Limb (tissue), 2 donors: ENCODE measurements at regions not wholly inside any gene's neighbourhood (a gene's known extent, or its start where the extent isn't known, plus 50 kb on each side); places are given as distances from the start of the nearest gene placed in this dataset.
"Not testable (repeated sequence)": the region's sequence is repeated elsewhere in the genome, so short reads cannot be mapped to it uniquely, and the experiment has no call there.

Experiments used
- DNase-seq, 2 donors: peaks; one replicate each; pipeline ENCODE4 v3.0.0-alpha.2; 2016; ENCODE audit errors: extremely low spot score in 2 of 2

DNA sequence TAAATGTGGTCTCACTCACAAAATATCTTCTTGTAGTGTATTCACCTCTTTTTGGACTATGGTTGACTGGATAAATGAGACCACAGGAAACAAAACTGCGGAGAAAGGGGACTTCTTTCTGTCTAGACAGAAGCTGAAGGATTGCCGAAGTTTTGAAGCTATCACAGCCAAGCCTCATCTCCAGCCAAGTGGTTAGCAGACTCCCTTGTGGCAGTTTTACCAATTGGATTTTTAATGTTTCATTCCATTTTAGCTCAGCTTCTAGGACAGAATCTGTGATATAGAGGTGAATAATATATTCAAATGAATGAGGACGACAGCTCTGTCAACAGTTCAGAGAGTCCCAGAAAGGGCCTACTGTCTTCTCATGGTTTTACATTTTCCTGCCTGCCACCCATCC lies 215.7 kb upstream of the ZNF608 start:
- DNase-seq: no peak

DNA sequence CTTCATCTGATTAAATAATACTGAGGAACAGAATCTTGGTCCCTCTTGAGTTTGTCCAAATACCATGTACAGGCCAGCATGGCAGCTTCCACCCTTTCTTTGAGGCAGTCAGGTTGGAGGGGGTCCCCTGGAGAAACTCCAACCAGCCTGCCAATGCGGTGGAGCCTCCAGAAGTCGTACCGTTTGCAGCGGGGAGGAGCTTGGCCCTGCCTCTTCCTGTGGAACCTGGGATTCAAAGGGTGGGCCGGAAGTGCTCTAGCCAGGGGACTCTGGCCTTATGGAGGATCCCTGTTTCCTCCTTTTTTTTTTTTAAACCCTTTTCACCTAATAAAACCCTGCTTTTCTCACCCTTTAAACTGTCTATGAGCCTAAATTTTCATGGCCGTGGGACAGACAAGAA lies 216.3 kb upstream of the ZNF608 start:
- DNase-seq: no peak

DNA sequence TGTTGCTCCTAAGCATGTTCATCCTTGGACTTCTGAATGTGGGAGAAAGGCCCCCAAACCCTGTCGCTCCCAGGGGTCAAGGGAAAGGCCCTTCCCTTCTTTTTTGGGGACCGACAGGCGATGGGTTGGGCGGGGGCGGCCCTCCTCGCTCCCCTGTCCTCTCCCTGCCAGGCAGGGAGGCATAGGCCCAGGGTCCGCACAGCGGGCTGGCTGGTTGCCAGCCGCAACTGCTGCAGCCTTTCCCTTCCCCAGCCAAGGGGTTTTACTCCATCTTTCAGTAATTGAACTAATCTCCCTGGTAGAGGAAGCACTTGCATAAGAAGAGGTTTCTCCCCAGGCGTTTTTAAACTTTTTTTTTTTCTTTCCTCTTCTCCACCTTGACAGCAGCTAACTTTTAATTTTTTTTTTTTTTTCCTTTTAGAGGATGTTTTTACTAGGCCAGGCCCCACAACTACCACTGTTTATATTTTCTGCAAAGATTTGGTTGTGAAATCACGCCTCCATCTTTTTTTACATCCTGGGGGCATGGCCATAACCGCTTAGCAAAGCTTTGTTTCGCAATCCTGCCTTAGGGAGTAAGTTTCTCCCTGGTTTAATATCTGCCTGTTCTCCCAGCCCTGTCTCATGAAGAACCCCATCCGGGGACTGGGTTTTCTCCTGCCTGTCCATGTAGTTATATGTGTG lies 216.9 kb upstream of the ZNF608 start:
- DNase-seq: peak in 1 of 2 donors; percentile 37

DNA sequence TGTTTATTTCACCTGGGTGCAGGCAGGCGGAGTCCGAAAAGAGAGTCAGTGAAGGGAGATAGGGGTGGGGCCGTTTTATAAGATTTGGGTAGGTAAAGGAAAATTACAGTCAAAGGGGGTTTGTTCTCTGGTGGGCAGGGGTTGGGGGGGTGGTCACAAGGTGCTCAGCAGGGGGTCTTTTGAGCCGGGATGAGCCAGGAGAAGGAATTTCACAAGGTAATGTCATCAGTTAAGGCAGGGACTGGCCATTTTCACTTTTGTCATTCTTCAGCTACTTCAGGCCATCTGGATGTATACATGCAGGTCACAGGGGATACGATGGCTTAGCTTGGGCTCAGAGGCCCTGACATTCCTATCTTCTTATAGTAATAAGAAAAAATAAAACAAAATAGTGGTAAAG lies 220.3 kb upstream of the ZNF608 start:
- not testable (repeated sequence) for DNase-seq

DNA sequence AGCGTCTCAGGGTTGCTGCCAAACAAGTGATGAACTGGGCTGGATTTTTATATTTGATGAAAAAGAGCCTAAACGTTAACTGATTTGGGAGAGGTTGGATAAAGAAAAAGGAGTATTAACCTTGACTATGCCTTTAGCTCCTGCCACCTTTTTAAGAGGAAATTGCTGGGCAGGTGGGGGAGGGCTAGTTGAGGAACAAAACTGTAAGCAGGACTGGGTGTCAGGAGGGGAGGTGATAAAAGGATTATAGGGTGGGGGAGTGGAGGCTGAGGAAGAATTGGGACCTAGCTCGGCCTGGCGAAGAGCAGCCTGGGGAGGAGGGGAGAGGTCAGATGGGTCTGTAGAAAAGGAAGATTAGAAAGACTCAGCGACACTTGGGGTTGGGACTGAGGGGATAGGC lies 223.9 kb upstream of the ZNF608 start:
- not testable (repeated sequence) for DNase-seq

DNA sequence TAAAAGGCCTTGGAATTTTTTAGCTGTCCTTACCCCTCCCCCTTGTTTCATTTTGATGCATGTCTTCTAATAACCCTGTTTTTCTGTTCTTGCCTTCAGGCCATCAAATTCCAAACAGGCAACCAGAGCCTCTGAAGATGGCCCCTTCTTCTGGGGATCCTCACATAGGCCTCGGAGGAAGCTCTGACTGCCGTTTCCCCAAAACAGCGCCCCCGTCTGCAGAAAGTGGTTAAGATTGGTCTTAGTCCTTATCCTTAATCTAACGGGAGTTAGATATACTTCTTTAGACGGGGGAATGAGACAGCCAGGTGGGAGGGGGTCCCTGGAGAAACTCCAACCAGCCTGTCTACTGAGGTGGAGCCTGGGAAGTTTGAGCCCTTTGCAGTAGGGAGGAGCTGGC lies 226.3 kb upstream of the ZNF608 start:
- DNase-seq: no peak

DNA sequence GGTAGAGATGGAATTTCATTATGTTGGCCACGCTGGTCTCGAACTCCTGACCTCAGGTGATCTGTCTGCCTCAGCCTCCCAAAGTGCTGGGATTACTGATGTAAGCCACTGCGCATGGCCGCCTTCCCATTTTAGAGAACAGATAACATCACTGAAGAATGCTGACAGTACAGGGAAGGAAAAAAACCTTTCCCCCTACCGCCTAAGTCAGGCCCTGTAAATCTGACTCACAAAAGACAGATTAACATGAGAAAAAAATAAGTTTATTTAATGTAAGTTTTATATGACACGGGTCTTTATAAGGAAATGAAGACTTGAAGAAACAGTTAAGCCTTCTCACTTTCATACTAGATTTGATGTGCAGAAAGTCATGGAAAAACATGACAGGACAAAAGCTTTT lies 227.2 kb upstream of the ZNF608 start:
- no peak for DNase-seq

DNA sequence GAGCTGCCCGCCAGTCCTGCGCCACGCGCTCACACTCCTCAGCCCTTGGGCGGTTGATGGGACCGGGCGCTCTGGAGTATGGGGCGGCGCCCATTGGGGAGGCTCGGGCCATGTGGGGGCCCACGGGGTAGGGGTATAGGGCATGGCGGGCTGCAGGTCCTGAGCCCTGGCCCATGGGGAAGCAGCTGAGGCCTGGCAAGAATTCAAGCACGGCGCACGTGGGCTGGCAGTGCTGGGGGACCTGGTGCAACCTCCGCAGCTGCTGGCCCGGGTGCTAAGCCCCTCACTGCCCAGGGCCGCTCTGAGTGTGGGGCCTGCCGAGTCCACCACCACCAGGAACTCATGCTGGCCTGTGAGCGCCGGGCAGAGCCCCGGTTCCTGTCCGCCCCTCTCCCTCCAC lies 229.6 kb upstream of the ZNF608 start:
- no peak for DNase-seq

DNA sequence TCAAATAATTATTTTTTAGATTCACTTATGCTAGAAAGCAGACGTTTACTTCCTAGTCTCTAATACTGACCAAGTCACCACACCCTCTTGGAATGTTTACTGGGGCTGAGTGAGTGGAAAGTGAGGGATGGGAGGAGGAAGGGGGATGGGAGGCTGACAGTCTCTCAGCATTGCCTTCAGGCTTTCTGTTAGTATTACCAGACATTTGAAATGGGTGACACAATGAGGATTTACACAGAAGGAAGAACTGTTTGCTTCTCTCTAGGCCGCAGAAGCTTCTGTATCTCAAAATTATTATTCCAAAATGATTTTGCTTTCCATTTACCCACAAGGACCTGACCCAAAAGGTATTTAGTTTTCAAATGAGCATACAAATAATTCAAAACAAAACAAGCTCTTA lies 232.8 kb upstream of the ZNF608 start:
- peak; percentile 26 to 35 for DNase-seq

DNA sequence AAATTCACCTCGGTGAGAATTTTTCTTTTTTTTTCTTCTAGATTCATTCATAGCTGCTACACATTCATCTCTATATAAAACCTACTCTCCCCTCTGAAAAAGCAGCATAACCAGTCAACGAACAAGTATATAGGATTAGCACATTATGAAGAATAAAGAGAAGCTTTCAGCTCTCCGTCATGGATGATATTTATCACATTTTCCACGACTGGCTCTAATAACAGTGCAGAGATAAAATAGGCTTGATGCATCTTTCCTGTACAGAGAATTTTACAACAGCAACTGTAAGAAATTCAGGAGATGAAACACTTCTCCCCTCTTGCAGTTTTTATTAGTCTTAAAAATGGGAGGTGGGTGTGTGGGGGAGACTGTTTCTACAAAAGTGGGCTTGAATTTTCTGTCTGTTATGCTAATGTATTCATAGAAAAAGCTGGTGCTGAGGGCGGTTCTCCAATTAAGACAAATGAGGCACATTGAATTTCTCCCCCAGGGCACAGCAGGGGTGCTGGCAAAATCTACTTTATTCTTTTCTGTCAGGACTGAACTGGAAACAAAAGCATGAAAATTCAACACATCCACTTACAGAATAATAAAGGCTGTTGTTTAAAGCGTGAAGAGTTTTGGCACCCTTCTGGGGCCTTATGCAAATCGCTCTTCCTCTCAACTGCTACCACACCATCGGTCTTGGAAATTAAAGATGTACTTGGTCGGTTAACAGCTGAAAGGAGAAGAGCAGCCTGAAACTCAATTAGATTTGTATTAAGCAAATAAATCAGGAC lies 233.9 kb upstream of the ZNF608 start:
- DNase-seq: peak in 1 of 2 donors; percentile 78

DNA sequence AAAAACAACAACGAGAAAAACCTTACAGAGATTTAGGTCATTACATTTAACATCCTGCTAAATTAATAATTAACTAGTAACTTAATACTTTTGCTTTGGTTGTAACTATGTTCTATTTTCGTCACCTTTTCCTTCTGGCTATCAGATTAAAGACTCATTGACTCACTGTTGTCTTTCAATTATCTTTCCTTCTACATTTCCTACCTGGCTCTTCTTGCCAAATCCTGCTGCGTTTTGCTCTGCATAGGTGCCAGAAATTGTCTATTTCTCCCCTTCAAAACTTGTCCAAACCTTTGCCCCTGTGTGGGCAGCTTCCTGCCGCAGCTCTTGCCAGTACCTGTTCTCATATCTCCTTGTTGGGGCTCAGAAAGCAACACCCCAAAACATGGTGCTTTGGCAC lies 235.5 kb upstream of the ZNF608 start:
- no peak for DNase-seq

DNA sequence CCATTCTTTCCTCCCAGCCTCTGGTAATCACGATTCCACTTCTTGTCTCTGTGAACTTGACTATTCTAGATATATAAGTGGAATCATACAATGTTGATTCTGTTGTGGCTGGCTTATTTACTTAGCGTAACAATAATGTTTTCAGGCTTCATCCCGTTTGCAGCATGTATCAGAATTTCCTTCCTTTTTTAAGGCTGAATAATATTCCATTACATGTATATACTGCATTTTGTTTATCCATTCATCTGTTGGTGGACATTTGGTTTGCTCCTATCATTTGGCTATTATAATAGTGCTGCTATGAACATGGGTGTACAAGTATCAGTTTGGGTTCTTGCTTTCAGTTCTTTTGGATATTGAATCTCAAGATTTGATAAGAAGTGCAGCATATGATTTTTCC lies 239.7 kb upstream of the ZNF608 start:
- no peak for DNase-seq

DNA sequence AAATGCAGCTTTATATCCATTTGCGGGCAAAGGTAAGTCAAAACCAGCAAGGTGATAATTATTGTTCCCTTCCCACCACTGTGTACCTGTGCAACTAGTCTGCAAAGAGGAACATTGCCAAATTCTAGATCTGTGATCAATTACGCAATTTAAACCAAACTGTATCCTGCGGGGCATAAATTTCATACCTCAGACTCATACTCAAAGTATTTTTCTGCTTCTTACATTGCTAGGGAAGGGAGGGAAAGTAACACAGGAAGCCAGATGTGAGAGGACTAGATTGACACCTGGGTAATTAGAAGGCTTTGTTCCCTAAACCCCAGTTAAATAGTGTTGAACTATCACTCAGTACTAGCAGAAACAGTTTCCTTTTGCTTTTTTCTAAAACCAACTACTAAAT lies 240.2 kb upstream of the ZNF608 start:
- DNase-seq: no peak

DNA sequence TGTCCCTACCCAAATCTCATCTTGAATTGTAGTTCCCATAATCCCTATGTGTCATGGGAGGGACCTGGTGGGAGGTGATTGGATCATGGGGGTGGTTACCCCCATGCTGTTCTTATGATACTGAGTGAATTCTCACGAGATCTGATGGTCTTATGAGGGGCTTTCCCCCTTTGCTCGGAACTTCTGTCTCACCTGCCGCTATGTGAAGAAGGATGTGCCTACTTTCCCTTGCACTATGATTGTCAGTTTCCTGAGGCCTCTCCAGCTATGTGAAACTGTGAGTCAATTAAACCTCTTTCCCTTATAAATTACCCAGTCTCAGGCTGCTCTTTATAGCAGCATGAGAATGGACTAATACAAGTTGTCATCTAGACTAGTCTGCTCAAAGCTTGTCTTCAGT lies 241.3 kb upstream of the ZNF608 start:
- not testable (repeated sequence) for DNase-seq

DNA sequence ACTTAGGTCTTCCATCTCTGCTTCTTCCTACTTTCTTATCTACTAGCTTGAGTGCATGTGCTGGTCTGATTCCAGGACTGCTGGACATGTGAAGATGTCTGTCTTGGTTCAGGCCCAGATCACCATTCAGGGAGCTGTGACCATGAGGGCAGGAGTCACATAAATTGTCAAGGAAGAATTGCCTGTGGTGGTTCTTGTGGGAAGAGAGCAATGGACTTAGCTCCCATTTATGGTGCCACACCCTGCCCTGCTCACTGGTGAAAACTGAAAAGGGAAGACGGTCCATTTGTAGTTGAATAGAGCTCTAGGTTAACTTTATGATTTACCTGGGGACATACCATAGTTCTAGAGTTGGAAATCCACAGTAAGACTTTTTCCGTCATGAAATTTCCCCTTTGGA lies 244.3 kb upstream of the ZNF608 start:
- no peak for DNase-seq

DNA sequence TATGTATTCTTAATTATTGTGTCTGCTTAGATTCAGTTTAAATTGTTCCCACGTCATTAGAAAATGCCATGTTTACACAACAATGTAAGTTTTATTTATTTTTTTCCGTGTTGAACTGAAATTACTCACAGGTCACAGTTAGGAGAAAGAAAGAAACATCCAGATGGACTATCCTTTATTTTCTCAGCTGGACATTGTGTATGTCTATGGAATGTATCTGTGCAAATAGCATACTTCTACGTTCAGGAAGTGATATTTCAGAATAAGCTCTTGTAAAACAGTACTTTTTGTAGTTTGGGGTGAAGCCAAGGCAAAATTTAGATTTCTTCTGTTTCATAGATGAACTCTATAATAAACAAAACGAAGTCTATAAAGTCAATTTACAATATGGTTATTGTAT lies 249.0 kb upstream of the ZNF608 start:
- DNase-seq: no peak

DNA sequence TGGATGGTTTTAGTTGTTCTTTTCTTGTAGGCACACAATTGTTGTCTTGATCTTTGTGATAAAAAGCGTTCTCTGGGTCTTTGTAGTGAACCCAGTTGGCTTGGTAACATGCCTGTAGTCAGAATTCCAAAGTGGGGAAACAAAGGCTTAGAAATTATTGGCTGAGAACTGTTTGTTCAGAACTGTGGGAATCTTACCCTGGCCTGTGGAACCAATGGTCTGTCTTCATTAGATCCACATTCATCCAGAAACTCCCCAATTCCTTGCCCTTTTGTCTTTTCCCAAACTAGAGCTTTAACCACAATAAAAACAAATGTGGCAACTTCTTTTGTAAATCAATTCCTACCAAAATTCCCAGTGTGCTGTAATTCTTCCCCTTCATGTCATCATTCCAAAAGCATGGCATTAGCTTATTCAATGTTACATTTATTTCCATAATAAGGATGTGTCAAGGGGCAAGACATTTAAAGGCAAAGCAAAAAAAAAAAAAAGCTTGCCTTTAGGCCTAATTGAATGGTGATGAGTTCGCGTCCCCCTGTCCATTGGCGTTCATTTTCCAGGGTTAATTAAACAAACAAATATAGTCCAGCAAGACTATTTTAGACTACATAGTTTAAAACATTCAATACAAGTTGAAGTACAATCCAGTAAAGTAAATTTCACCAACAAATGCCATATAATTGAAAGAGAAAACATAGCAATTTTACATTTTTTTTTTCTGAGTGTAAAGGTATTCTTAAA lies 249.8 kb upstream of the ZNF608 start:
- DNase-seq: no peak

DNA sequence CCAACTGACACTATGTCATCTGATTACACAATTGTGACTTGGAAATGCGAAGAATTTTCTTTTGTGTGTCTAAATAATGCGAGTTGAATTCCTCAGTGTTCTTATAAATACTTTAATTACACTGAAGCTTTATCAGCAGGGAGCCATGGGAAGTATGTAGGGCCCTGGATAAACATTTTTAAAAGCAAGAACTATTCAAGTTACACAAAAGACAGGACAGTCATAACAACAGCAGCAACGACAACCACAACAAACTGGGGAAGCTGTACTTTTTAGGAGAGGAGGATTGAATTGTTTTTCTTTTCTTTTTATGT lies 250.3 kb upstream of the ZNF608 start:
- no peak for DNase-seq

DNA sequence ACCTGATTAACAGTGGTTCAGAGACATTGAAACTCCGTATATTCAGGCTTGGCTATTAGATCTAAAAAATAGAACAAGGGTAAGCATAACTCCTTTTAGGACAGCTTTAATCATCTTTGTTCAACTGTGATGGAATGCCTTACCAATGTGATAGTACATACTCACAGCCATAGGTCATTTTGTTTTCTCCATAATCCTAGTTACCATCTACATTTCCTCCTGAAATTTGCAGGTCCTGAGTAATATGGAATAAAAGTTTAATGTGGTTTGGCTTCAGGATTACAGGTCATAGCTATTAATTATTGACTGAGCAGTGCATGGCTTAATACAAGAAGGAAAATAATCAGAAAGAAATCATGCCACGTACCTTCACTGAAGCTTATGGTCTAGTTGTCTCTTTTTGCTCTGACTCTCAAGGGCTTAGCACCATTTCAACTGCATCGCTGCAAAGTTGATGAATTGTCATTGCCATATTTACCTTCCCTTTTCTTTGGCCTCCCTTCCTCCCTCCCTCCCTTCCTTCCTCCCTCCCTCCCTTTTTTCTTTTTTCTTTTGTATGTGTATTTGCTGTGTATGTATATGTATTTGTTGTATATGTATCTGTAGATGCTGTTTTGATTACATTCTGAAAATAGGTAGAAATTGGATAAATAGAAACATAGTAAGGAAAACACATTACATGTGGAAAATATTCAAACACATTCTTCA lies 250.9 kb upstream of the ZNF608 start:
- DNase-seq: no peak

DNA sequence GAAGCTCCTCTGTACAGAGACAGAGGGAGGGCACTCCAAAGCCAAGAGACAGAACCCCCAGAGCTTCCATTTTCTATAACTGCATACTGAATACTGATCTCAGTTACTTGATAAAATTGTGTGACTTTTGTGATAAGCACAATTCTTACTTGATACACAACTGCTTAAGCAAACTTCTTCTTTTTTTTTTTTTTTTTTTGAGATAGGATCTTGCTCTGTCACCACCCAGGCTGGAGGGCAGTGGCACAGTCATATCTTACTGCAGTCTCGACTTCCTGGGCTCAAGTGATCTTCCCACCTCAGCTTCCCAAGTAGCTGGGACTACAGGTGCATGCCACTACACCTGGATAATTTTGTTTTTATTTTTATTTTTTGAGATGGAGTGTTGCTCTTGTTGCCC lies 252.1 kb upstream of the ZNF608 start:
- DNase-seq: no peak

DNA sequence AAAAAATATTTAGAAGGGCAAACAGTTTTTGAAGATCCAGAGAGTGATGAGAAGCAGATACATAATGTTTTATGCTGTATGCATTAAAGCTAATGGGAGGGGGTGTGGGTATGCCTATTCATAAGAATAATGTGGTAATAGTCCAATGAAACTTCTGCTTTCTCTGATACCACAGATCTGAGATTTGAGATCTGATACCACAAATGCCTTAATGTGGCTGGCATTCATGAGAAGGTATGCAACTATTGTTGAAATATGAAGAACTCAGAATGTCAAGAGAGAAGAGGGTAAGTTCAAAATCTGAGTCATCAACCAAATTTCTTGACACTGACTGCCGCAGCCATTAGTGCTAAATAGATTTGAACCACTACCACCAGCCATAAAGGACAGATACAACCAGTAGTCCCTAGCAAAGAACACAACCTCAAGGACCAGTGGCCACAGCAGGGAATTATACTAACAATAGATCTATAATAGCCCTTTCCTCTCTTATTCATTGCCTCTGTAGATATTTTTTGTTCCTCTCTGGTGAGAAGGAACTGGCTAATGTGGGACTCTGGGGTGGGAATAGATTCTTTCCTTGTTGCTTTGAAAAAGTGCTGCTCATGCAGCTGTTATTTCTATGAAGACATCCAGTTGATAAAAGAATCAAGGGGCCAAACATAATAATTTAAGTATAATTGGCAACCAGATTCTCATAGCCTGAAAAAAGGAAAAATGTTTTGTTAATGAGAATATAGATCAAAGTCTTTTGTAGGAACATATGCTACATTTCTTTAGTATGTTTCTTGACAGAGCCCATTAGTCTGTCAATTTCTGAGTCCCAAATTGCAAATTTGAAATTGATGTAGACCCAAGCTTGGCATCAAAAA lies 256.5 kb upstream of the ZNF608 start:
- DNase-seq: no peak
